Neural cell (in vitro differentiated cells): ENCODE measurements at regions not wholly inside any gene's neighbourhood (a gene's known extent, or its start where the extent isn't known, plus 50 kb on each side); places are given as distances from the start of the nearest gene placed in this dataset.

Source experiments
- CTCF ChIP-seq: fragments of 450-650 bp; IDR thresholded peaks from 2 replicates; pipeline ENCODE4 v1.5.1; 2014; ENCODE audit warnings: antibody characterized with exemption, mild to moderate bottlenecking, moderate library complexity; ENCODE audit not compliant: poor library complexity, severe bottlenecking
- REST ChIP-seq: IDR thresholded peaks from 2 replicates; pipeline ENCODE4 v1.6.1; 2012; ENCODE audit warnings: borderline replicate concordance

GRCh38 chr9:12170456-12170855 lies 522.7 kb upstream of the TYRP1 start:
- TF ChIP-seq CTCF: no peak
- TF ChIP-seq REST: no peak
